Mesendoderm (in vitro differentiated cells): ENCODE measurements at regions not wholly inside any gene's neighbourhood (a gene's known extent, or its start where the extent isn't known, plus 50 kb on each side); places are given as distances from the start of the nearest gene placed in this dataset.

ENCODE experiments used
- DNase-seq: peaks from one replicate; pipeline ENCODE4 v3.0.0; 2013
- H2AK5ac ChIP-seq: 2 replicates; pipeline ENCODE4 v1.6.1; 2013; ENCODE audit warnings: low read length, inconsistent platforms
- H2BK120ac ChIP-seq: 2 replicates; pipeline ENCODE4 v1.6.1; 2013; ENCODE audit warnings: low read depth, mild to moderate bottlenecking, low read length, moderate library complexity, mixed read lengths
- H2BK15ac ChIP-seq: replicated peaks from 2 replicates; pipeline ENCODE4 v1.6.1; 2013; ENCODE audit warnings: low read depth, mild to moderate bottlenecking, moderate library complexity
- H2BK5ac ChIP-seq: 2 replicates; pipeline ENCODE4 v1.6.1; 2013; ENCODE audit warnings: low read length, inconsistent platforms
- H3K18ac ChIP-seq: 2 replicates; pipeline ENCODE4 v1.6.1; 2013; ENCODE audit warnings: mild to moderate bottlenecking, low read length, mixed read lengths
- H3K23ac ChIP-seq: one replicate; pipeline ENCODE4 v1.6.1; 2013; ENCODE audit warnings: low read length
- H3K27ac ChIP-seq: 2 replicates; pipeline ENCODE4 v1.5.1; 2013; ENCODE audit warnings: low read depth, mild to moderate bottlenecking, inconsistent platforms, low read length, moderate library complexity
- H3K27me3 ChIP-seq: 2 replicates; pipeline ENCODE4 v1.6.1; 2013; ENCODE audit warnings: low read length, control low read depth, mild to moderate bottlenecking, inconsistent platforms; ENCODE audit not compliant: insufficient read depth, poor library complexity
- H3K36me3 ChIP-seq: 2 replicates; pipeline ENCODE4 v1.6.1; 2013; ENCODE audit warnings: low read length, inconsistent platforms; ENCODE audit not compliant: control insufficient read depth, insufficient read depth
- H3K4ac ChIP-seq: one replicate; pipeline ENCODE4 v1.6.1; 2013; ENCODE audit warnings: low read depth, mild to moderate bottlenecking, low read length, moderate library complexity
- H3K4me1 ChIP-seq: 2 replicates; pipeline ENCODE4 v1.6.1; 2013; ENCODE audit warnings: low read depth, low read length, inconsistent platforms; ENCODE audit not compliant: control insufficient read depth
- H3K4me2 ChIP-seq: 2 replicates; pipeline ENCODE4 v1.6.1; 2013; ENCODE audit warnings: low read length
- H3K4me3 ChIP-seq: 2 replicates; pipeline ENCODE4 v1.5.1; 2013; ENCODE audit warnings: mild to moderate bottlenecking, low read length
- H3K56ac ChIP-seq: one replicate; pipeline ENCODE4 v1.6.1; 2013; ENCODE audit warnings: low read length
- H3K79me1 ChIP-seq: 2 replicates; pipeline ENCODE4 v1.6.1; 2013; ENCODE audit warnings: low read length, inconsistent platforms
- H3K79me2 ChIP-seq: 2 replicates; pipeline ENCODE4 v1.6.1; 2013; ENCODE audit warnings: mild to moderate bottlenecking, low read length; ENCODE audit not compliant: control insufficient read depth, insufficient read depth
- H3K9ac ChIP-seq: 2 replicates; pipeline ENCODE4 v1.6.1; 2013; ENCODE audit warnings: low read length, inconsistent platforms
- H4K5ac ChIP-seq: one replicate; pipeline ENCODE4 v1.6.1; 2013; ENCODE audit warnings: low read length
- H4K8ac ChIP-seq: one replicate; pipeline ENCODE4 v1.6.1; 2013; ENCODE audit warnings: low read depth, mild to moderate bottlenecking, control low read depth, low read length, moderate library complexity
- WGBS: extraction: QIAGEN DNeasy Blood & Tissue Kit; methylation state at CpG from one replicate; pipeline ENCODE4 v1.1.7; 2013; ENCODE audit warnings: low lambda C conversion rate, missing lambda C conversion rate; ENCODE audit not compliant: insufficient coverage; ENCODE audit errors: extremely low coverage; 5-methylcytosine and 5-hydroxymethylcytosine counted together

GRCh38 chr2:120415728-120416509 is 70.0 kb downstream of the INHBB start:
- Histone ChIP-seq H2BK5ac (no peak overlapping the region), H3K27me3 (no peaks in the 10 kb centered on the region), H3K23ac (no peak overlapping the region), H3K18ac (no peak overlapping the region), H3K4me2 (no peak overlapping the region), H4K8ac (no peak overlapping the region), H3K56ac (no peak overlapping the region), H3K27ac (no peak overlapping the region), H3K4me3 (no peak overlapping the region), H4K5ac (no peak overlapping the region), H2AK5ac (no peak overlapping the region), H2BK120ac (no peak overlapping the region), H3K36me3 (no peaks in the 10 kb centered on the region), H3K4me1 (no peaks in the 10 kb centered on the region), H3K9ac (no peak overlapping the region), H3K79me1 (no peaks in the 10 kb centered on the region), H3K4ac (no peak overlapping the region), H2BK15ac (no peak overlapping the region), H3K79me2 (no peaks in the 10 kb centered on the region)
- no peak for DNase-seq
- WGBS = no CpG with 5 or more reads among the region's 13 CpGs

- H2AK5ac ChIP-seq = no peak overlapping the region
- no peak overlapping the region for H2BK5ac ChIP-seq
- H3K23ac ChIP-seq = no peak overlapping the region
- H4K5ac ChIP-seq = no peak overlapping the region
- H3K4me2 ChIP-seq = no peak overlapping the region
- H2BK15ac ChIP-seq = no peak overlapping the region
- H4K8ac ChIP-seq = no peak overlapping the region
- no peaks in the 10 kb centered on the region for H3K36me3 ChIP-seq
- H3K79me1 ChIP-seq = no peaks in the 10 kb centered on the region
- no peak overlapping the region for H3K4me3 ChIP-seq
- H3K79me2 ChIP-seq = no peaks in the 10 kb centered on the region
- no peak for DNase-seq
- no CpG with 5 or more reads among the region's 13 CpGs for WGBS
- no peaks in the 10 kb centered on the region for H3K27me3 ChIP-seq
- H3K56ac ChIP-seq = no peak overlapping the region
- H3K4me1 ChIP-seq = no peaks in the 10 kb centered on the region
- H3K27ac ChIP-seq = no peak overlapping the region
- no peak overlapping the region for H2BK120ac ChIP-seq
- H3K18ac ChIP-seq = no peak overlapping the region
- no peak overlapping the region for H3K4ac ChIP-seq
- no peak overlapping the region for H3K9ac ChIP-seq
Observed at GRCh38 chr2:120418174-120418787, 72.3 kb downstream of the INHBB start.

GRCh38 chr2:120419073-120419472 is 73.1 kb downstream of the INHBB start:
- Histone ChIP-seq H3K56ac (no peak overlapping the region), H3K36me3 (no peaks in the 10 kb centered on the region), H3K23ac (no peak overlapping the region), H3K18ac (no peak overlapping the region), H2BK15ac (no peak overlapping the region), H3K79me1 (no peaks in the 10 kb centered on the region), H3K4me2 (no peak overlapping the region), H3K4me1 (no peaks in the 10 kb centered on the region), H2BK5ac (no peak overlapping the region), H3K27ac (no peak overlapping the region), H4K5ac (no peak overlapping the region), H3K27me3 (no peaks in the 10 kb centered on the region), H4K8ac (no peak overlapping the region), H3K4ac (no peak overlapping the region), H3K79me2 (no peaks in the 10 kb centered on the region), H2BK120ac (no peak overlapping the region), H2AK5ac (no peak overlapping the region), H3K4me3 (no peak overlapping the region), H3K9ac (no peak overlapping the region)
- DNase-seq = no peak
- no CpG with 5 or more reads among the region's 6 CpGs for WGBS

GRCh38 chr2:120419955-120420354 is 74.0 kb downstream of the INHBB start:
- H3K27me3 ChIP-seq = no peaks in the 10 kb centered on the region
- H3K23ac ChIP-seq = no peak overlapping the region
- H4K8ac ChIP-seq = no peak overlapping the region
- no peak overlapping the region for H3K4me2 ChIP-seq
- no peak overlapping the region for H2BK5ac ChIP-seq
- no peak overlapping the region for H3K4ac ChIP-seq
- H3K56ac ChIP-seq = no peak overlapping the region
- no peak overlapping the region for H3K18ac ChIP-seq
- H3K27ac ChIP-seq = no peak overlapping the region
- no peaks in the 10 kb centered on the region for H3K36me3 ChIP-seq
- no peak overlapping the region for H3K4me3 ChIP-seq
- H3K9ac ChIP-seq = no peak overlapping the region
- H3K4me1 ChIP-seq = no peaks in the 10 kb centered on the region
- no peak overlapping the region for H2BK15ac ChIP-seq
- DNase-seq = no peak
- H2BK120ac ChIP-seq = no peak overlapping the region
- no peaks in the 10 kb centered on the region for H3K79me1 ChIP-seq
- H4K5ac ChIP-seq = no peak overlapping the region
- H3K79me2 ChIP-seq = no peaks in the 10 kb centered on the region
- H2AK5ac ChIP-seq = no peak overlapping the region

- H3K4me3 ChIP-seq = no peak overlapping the region
- no peak overlapping the region for H3K4me2 ChIP-seq
- H4K8ac ChIP-seq = no peak overlapping the region
- H3K18ac ChIP-seq = no peak overlapping the region
- no peaks in the 10 kb centered on the region for H3K36me3 ChIP-seq
- no peak overlapping the region for H2BK15ac ChIP-seq
- no peaks in the 10 kb centered on the region for H3K4me1 ChIP-seq
- H2BK120ac ChIP-seq = no peak overlapping the region
- H3K9ac ChIP-seq = no peak overlapping the region
- H2BK5ac ChIP-seq = no peak overlapping the region
- DNase-seq = no peak
- H3K79me2 ChIP-seq = no peaks in the 10 kb centered on the region
- H3K27me3 ChIP-seq = no peaks in the 10 kb centered on the region
- no peaks in the 10 kb centered on the region for H3K79me1 ChIP-seq
- H3K56ac ChIP-seq = no peak overlapping the region
- H4K5ac ChIP-seq = no peak overlapping the region
- H3K27ac ChIP-seq = no peak overlapping the region
- H3K4ac ChIP-seq = no peak overlapping the region
- H2AK5ac ChIP-seq = no peak overlapping the region
- WGBS = no CpG with 5 or more reads among the region's 12 CpGs
- no peak overlapping the region for H3K23ac ChIP-seq
Observed at GRCh38 chr2:120421126-120421829, 75.3 kb downstream of the INHBB start.
